Jurkat, Clone E6-1 (cell line): ENCODE measurements at regions not wholly inside any gene's neighbourhood (a gene's known extent, or its start where the extent isn't known, plus 50 kb on each side); places are given as distances from the start of the nearest gene placed in this dataset.

ENCODE experiments used
- DNase-seq: peaks from one replicate; pipeline ENCODE4 v3.0.0-alpha.2; 2011; ENCODE audit warnings: low read depth, low spot score
- H3K4me3 ChIP-seq: 2 replicates; pipeline ENCODE4 v1.5.1; 2011; ENCODE audit warnings: mild to moderate bottlenecking, low read length, control low read depth, moderate library complexity

DNA sequence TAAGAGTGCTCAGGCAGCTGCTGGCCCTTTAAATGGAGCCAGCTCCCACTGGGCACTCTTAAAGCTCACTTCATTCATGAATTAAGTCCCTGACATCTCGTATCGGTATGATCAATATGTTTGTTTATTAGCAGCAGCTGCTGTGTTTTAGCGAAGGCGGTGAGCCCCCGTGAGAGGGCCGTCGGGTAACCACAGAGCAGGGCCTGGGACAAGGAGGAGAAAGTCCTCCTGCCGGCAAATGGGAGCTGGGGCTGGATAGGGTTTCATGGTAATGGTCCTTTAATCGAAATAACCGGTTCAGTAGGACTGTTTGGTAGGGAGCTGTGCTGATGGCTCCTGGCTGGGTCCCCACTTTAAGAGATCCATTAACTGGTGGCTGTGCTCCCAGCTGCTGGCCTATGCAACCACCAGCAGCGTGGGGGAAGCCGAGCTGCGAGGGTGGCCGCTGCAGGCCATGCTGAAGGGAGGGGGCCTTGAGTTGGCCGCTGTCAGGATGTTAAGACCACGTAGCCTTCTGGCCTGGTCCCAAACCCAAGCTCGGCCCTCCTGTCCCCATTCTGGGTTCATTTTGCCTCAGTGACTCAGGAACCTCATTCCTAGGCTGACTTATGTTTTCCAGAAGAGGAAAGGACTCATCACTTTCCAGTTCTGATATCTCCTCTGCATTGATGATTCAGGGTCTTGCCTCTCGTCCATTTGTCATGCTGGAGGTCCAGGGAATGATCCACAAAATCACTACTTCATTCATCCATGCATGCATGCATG is 67.6 kb upstream of the NTRK3 start:
- no peak overlapping the region for H3K4me3 ChIP-seq
- DNase-seq = no peak

- DNase-seq = no peak
- H3K4me3 ChIP-seq = no peak overlapping the region
Measured at GRCh38 chr15:88323468-88323867, 66.9 kb upstream of the NTRK3 start.

- DNase-seq = no peak
- H3K4me3 ChIP-seq = no peak overlapping the region
Measured at GRCh38 chr15:88322461-88322860, 65.9 kb upstream of the NTRK3 start.

DNA sequence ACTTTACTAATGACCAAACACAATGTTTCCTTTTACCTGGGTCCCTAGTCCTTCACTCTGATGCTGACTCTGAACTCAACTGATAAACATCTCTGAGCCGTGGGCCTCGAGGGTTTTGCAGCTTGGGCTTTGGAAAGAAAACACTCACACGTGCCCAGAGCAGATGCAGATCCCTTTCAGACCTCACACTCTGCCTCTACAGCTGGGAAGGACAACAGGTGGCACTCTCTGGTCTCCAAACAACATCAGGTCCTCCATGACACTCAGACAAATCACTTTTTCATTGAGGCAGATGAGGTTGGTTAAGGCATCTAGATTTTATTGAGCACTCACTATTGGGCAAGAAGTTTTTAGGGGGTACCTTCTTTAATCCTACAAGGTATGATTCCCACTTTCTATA is 64.7 kb upstream of the NTRK3 start:
- H3K4me3 ChIP-seq = no peak overlapping the region
- DNase-seq = no peak

- no peak for DNase-seq
- H3K4me3 ChIP-seq = no peak overlapping the region
Measured at GRCh38 chr15:88316586-88316985, 60.0 kb upstream of the NTRK3 start.

DNA sequence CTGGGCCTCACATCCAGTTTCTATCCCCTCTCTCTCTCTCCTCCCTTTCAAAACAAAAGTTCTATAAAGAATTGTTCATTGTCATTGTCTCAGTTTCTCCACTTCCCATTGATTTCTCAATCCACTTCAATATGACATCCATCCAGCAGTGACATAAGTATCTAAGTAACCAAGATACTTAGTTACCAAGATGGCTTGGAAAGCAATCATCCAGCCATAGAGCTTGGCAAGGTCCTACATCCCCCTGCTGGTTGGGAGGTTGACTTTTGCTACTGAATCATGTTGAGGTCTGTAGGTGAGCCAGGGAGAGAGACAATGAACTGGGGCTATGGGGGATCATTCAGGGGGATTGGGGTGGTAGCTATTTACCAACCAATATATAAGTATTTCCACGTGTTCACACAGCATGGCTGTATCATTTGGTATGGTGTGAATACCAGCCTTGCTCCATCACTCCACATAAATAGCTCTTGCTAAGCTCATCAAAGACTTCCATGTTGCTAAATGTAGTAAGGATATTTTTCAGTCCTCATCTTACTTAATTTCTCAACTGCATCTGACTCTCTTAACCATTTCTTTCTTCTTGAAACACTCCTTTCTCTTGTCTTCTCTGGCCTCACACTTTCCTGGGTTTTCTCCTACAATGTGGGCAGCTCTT is 58.8 kb upstream of the NTRK3 start:
- DNase-seq = no peak
- H3K4me3 ChIP-seq = no peak overlapping the region

- no peak for DNase-seq
- H3K4me3 ChIP-seq = no peak overlapping the region
Measured at GRCh38 chr15:88312941-88313579, 56.5 kb upstream of the NTRK3 start.

GRCh38 chr15:88309363-88309762 is 52.8 kb upstream of the NTRK3 start:
- H3K4me3 ChIP-seq = no peak overlapping the region
- no peak for DNase-seq

- no peak for DNase-seq
- no peak overlapping the region for H3K4me3 ChIP-seq
Measured at GRCh38 chr15:88307344-88307743, 50.8 kb upstream of the NTRK3 start.
